H1 (cell line): ENCODE measurements at regions not wholly inside any gene's neighbourhood (a gene's known extent, or its start where the extent isn't known, plus 50 kb on each side); places are given as distances from the start of the nearest gene placed in this dataset.

Experiments
- CTCF ChIA-PET: fragments of 300-600 bp; sonication (Branson Sonifier 250); formaldehyde crosslinking; loops from one replicate; lab custom pipeline; 2021; ENCODE audit not compliant: partially characterized antibody; lab: Charles Lee
- POLR2A ChIA-PET: fragments of 300-600 bp; sonication (Branson Sonifier 250); formaldehyde crosslinking; loops from one replicate; lab custom pipeline; 2021; ENCODE audit warnings: inconsistent platforms; ENCODE audit not compliant: partially characterized antibody; lab: Charles Lee
- DNase-seq, 2 experiments: peaks; one replicate each; pipeline versions ENCODE4 v3.0.0 to v3.0.0-alpha.2; 2010 to 2022; ENCODE audit warnings: low spot score in 2 of 2, low read depth in 1 of 2, mixed read lengths in 1 of 2
- FAIRE-seq: peaks from 2 replicates; lab custom pipeline; 2011; peaks lifted over from hg19 to GRCh38; lab: Jason Lieb, UNC
- H2AFZ ChIP-seq: 2 replicates; pipeline ENCODE4 v1.8.1; 2012; ENCODE audit warnings: low read length, inconsistent platforms
- H2AK5ac ChIP-seq: 2 replicates; pipeline ENCODE4 v1.6.1; 2013; ENCODE audit warnings: low read depth, low read length
- H2BK120ac ChIP-seq: replicated peaks from 2 replicates; pipeline ENCODE3; 2013; ENCODE audit warnings: low read depth, low read length, inconsistent platforms
- H2BK12ac ChIP-seq: 2 replicates; pipeline ENCODE4 v1.6.1; 2013; ENCODE audit warnings: low read depth, low read length
- H2BK15ac ChIP-seq: 2 replicates; pipeline ENCODE4 v1.6.1; 2013; ENCODE audit warnings: low read length
- H2BK20ac ChIP-seq: 2 replicates; pipeline ENCODE4 v1.6.1; 2013; ENCODE audit warnings: low read length
- H2BK5ac ChIP-seq: 2 replicates; pipeline ENCODE4 v1.6.1; 2013; ENCODE audit warnings: low read depth, low read length
- H3K14ac ChIP-seq: 2 replicates; pipeline ENCODE4 v1.6.1; 2013; ENCODE audit warnings: inconsistent platforms; ENCODE audit not compliant: insufficient read length
- H3K18ac ChIP-seq: 2 replicates; pipeline ENCODE4 v1.6.1; 2013; ENCODE audit warnings: low read length; ENCODE audit errors: extremely low read depth
- H3K23ac ChIP-seq: 2 replicates; pipeline ENCODE4 v1.6.1; 2013; ENCODE audit warnings: inconsistent platforms; ENCODE audit not compliant: insufficient read length
- H3K23me2 ChIP-seq: 2 replicates; pipeline ENCODE4 v1.6.1; 2013; ENCODE audit warnings: low read depth, low read length
- H3K27ac ChIP-seq: 2 replicates; pipeline ENCODE4 v1.6.1; 2011; ENCODE audit warnings: low read depth, low read length, inconsistent platforms
- H3K27me3 ChIP-seq, 4 experiments: replicated peaks in 1 of 4; 1 replicate in 1 of 4; 2 replicates in 3 of 4; pipeline versions ENCODE4 v1.6.1 to v1.8.1; 2011 to 2013; ENCODE audit warnings: low read length in 3 of 4, mild to moderate bottlenecking in 3 of 4, inconsistent platforms in 2 of 4, mixed read lengths in 2 of 4, moderate library complexity in 1 of 4; ENCODE audit not compliant: control insufficient read depth in 3 of 4, insufficient read depth in 3 of 4; ENCODE audit errors: extremely low read depth in 1 of 4
- H3K36me3 ChIP-seq, 4 experiments: 2 replicates each; pipeline versions ENCODE4 v1.6.1 to v1.8.1; 2011 to 2013; ENCODE audit warnings: mild to moderate bottlenecking in 4 of 4, low read length in 3 of 4, moderate library complexity in 2 of 4, control low read depth in 1 of 4, inconsistent platforms in 1 of 4; ENCODE audit not compliant: insufficient read depth in 4 of 4, control insufficient read depth in 2 of 4
- H3K4ac ChIP-seq: replicated peaks from 2 replicates; pipeline ENCODE3; 2013; ENCODE audit warnings: low read length, low read depth, mixed read lengths, inconsistent platforms; ENCODE audit not compliant: insufficient read length
- H3K4me1 ChIP-seq, 4 experiments: replicated peaks in 1 of 4; 1 replicate in 1 of 4; 2 replicates in 3 of 4; pipeline versions ENCODE4 v1.6.1 to v1.8.1; 2011 to 2013; ENCODE audit warnings: low read length in 3 of 4, inconsistent platforms in 2 of 4, mixed read lengths in 1 of 4; ENCODE audit not compliant: insufficient read depth in 4 of 4, control insufficient read depth in 3 of 4
- H3K4me2 ChIP-seq, 2 experiments: 2 replicates each; pipeline versions ENCODE4 v1.6.1 to v1.8.1; 2011 to 2013; ENCODE audit warnings: low read depth in 2 of 2, low read length in 2 of 2, control low read depth in 1 of 2, inconsistent platforms in 1 of 2, mild to moderate bottlenecking in 1 of 2; ENCODE audit not compliant: insufficient read depth in 1 of 2
- H3K4me3 ChIP-seq, 4 experiments: fragments of 200-600, 300-600 bp in 1 of 4; sonication (generic), shearing (Covaris generic), sonication (Bioruptor Twin) in 1 of 4; 2 replicates each; pipeline versions ENCODE4 v1.5.1 to v1.8.1; 2011 to 2016; ENCODE audit warnings: low read length in 4 of 4, low read depth in 3 of 4, control low read depth in 2 of 4, inconsistent platforms in 2 of 4, mild to moderate bottlenecking in 2 of 4, mixed read lengths in 1 of 4, moderate library complexity in 1 of 4; ENCODE audit not compliant: insufficient read depth in 2 of 4; ENCODE audit errors: extremely low read depth in 1 of 4
- H3K56ac ChIP-seq: replicated peaks from 2 replicates; pipeline ENCODE3; 2013; ENCODE audit warnings: low read depth, mild to moderate bottlenecking, mixed read lengths, low read length, inconsistent platforms; ENCODE audit not compliant: insufficient read length
- H3K79me1 ChIP-seq: 2 replicates; pipeline ENCODE4 v1.6.1; 2013; ENCODE audit warnings: low read depth, low read length, control low read depth
- H3K79me2 ChIP-seq, 2 experiments: 2 replicates each; pipeline versions ENCODE4 v1.6.1 to v1.8.1; 2012 to 2013; ENCODE audit warnings: low read length in 2 of 2, mild to moderate bottlenecking in 2 of 2, inconsistent platforms in 1 of 2; ENCODE audit not compliant: insufficient read depth in 2 of 2, control insufficient read depth in 1 of 2
- H3K9ac ChIP-seq, 4 experiments: replicated peaks in 1 of 4; 1 replicate in 1 of 4; 2 replicates in 3 of 4; pipeline versions ENCODE4 v1.6.1 to v1.8.1; 2011 to 2013; ENCODE audit warnings: low read depth in 3 of 4, low read length in 3 of 4, control low read depth in 2 of 4, mild to moderate bottlenecking in 2 of 4, moderate library complexity in 2 of 4, inconsistent platforms in 1 of 4; ENCODE audit errors: extremely low read depth in 1 of 4
- H3K9me3 ChIP-seq, 2 experiments: 2 replicates each; pipeline versions ENCODE4 v1.6.1 to v1.8.1; 2012 to 2013; ENCODE audit warnings: mild to moderate bottlenecking in 2 of 2, moderate library complexity in 2 of 2, control low read depth in 1 of 2, inconsistent platforms in 1 of 2, low read depth in 1 of 2, low read length in 1 of 2, mixed read lengths in 1 of 2; ENCODE audit not compliant: insufficient read depth in 2 of 2
- H4K20me1 ChIP-seq, 2 experiments: replicated peaks in 1 of 2; 2 replicates each; pipeline versions ENCODE3 to v1.8.1; 2011 to 2013; ENCODE audit warnings: inconsistent platforms in 2 of 2, low read length in 2 of 2, mild to moderate bottlenecking in 1 of 2; ENCODE audit not compliant: insufficient read depth in 2 of 2, control insufficient read depth in 1 of 2
- H4K5ac ChIP-seq: 2 replicates; pipeline ENCODE4 v1.6.1; 2013; ENCODE audit warnings: low read length, low read depth, mixed read lengths, inconsistent platforms; ENCODE audit not compliant: insufficient read length
- H4K8ac ChIP-seq: 2 replicates; pipeline ENCODE4 v1.8.0; 2013; ENCODE audit warnings: mild to moderate bottlenecking, moderate library complexity, low read length, inconsistent platforms; ENCODE audit not compliant: insufficient read depth; ENCODE audit errors: extremely low read depth
- H4K91ac ChIP-seq: replicated peaks from 2 replicates; pipeline ENCODE3; 2013; ENCODE audit warnings: low read length, mixed read lengths, inconsistent platforms; ENCODE audit not compliant: insufficient read length
- ASH2L ChIP-seq: fragments of 200-600, 300-600 bp; sonication (generic); IDR thresholded peaks from one replicate; pipeline ENCODE4 v1.7.1; 2017; ENCODE audit warnings: low read length
- BACH1 ChIP-seq: IDR thresholded peaks from 2 replicates; pipeline ENCODE4 v1.6.1; 2012; ENCODE audit warnings: low read length, improper control_type of control experiment
- BRCA1 ChIP-seq: IDR thresholded peaks from 2 replicates; pipeline ENCODE4 v1.6.1; 2012; ENCODE audit warnings: low read depth, low read length, improper control_type of control experiment
- CHD1 ChIP-seq: IDR thresholded peaks from 2 replicates; pipeline ENCODE4 v1.6.1; 2012; ENCODE audit warnings: low read depth, low read length, improper control_type of control experiment
- CHD2 ChIP-seq: IDR thresholded peaks from 2 replicates; pipeline ENCODE4 v1.6.1; 2012; ENCODE audit warnings: low read length, improper control_type of control experiment
- EP300 ChIP-seq, 2 experiments: IDR thresholded peaks; 1 replicate in 1 of 2; 2 replicates in 1 of 2; pipeline ENCODE4 v1.6.1; 2011 to 2012; ENCODE audit warnings: low read depth in 2 of 2, low read length in 2 of 2, mild to moderate bottlenecking in 2 of 2, borderline replicate concordance in 1 of 2, inconsistent platforms in 1 of 2, moderate library complexity in 1 of 2
- GABPA ChIP-seq: IDR thresholded peaks from 2 replicates; pipeline ENCODE4 v1.6.1; 2011; ENCODE audit warnings: mild to moderate bottlenecking, low read length, moderate library complexity, borderline replicate concordance; ENCODE audit not compliant: insufficient read depth
- GTF2F1 ChIP-seq: IDR thresholded peaks from 2 replicates; pipeline ENCODE4 v1.6.1; 2012; ENCODE audit warnings: low read depth, low read length, improper control_type of control experiment, borderline replicate concordance
- HDAC2 ChIP-seq, 2 experiments: fragments of 300-600 bp in 1 of 2; sonication (generic) in 1 of 2; IDR thresholded peaks; 2 replicates each; pipeline ENCODE4 v1.6.1; 2011 to 2012; ENCODE audit warnings: low read depth in 2 of 2, low read length in 2 of 2, mild to moderate bottlenecking in 2 of 2, moderate library complexity in 2 of 2, borderline replicate concordance in 1 of 2, inconsistent platforms in 1 of 2
- MAFK ChIP-seq: IDR thresholded peaks from 2 replicates; pipeline ENCODE4 v1.6.1; 2012; ENCODE audit warnings: low read depth, mild to moderate bottlenecking, improper control_type of control experiment, low read length
- MAX ChIP-seq: IDR thresholded peaks from 2 replicates; pipeline ENCODE4 v1.6.1; 2012; ENCODE audit warnings: inconsistent platforms
- NRF1 ChIP-seq: IDR thresholded peaks from 2 replicates; pipeline ENCODE4 v1.6.1; 2011; ENCODE audit warnings: mild to moderate bottlenecking, low read depth, low read length, improper control_type of control experiment
- POLR2A ChIP-seq, 2 experiments: IDR thresholded peaks; 1 replicate in 1 of 2; 2 replicates in 1 of 2; pipeline ENCODE4 v1.6.1; 2011; ENCODE audit warnings: low read depth in 2 of 2, low read length in 2 of 2, mild to moderate bottlenecking in 2 of 2; ENCODE audit errors: control extremely low read depth in 1 of 2
- POLR2AphosphoS5 ChIP-seq: IDR thresholded peaks from 2 replicates; pipeline ENCODE4 v1.6.1; 2011; ENCODE audit warnings: low read depth, low read length
- SP4 ChIP-seq: IDR thresholded peaks from 2 replicates; pipeline ENCODE4 v1.6.1; 2012; ENCODE audit warnings: low read length, inconsistent platforms
- SRF ChIP-seq: IDR thresholded peaks from 2 replicates; pipeline ENCODE4 v1.6.1; 2011; ENCODE audit warnings: mild to moderate bottlenecking, low read depth, low read length, moderate library complexity
- ZNF274 ChIP-seq: IDR thresholded peaks from 2 replicates; pipeline ENCODE4 v1.7.0; 2012; ENCODE audit warnings: low read length, borderline replicate concordance; ENCODE audit errors: extremely low read depth
- WGBS, 2 experiments: shearing (Covaris generic) in 1 of 2; methylation state at CpG; one replicate each; pipeline versions ENCODE4 v1.1.6 to v1.1.7; 2013 to 2015; ENCODE audit warnings: low lambda C conversion rate in 2 of 2, mixed read lengths in 2 of 2, inconsistent platforms in 1 of 2, low coverage in 1 of 2, missing lambda C conversion rate in 1 of 2; ENCODE audit not compliant: insufficient replicate concordance in 2 of 2, insufficient coverage in 1 of 2, insufficient read length in 1 of 2; ENCODE audit errors: extremely low coverage in 1 of 2, missing lambda C conversion rate in 1 of 2; 5-methylcytosine and 5-hydroxymethylcytosine counted together

- Histone ChIP-seq H3K79me1 (no peaks in the 10 kb centered on the region), H3K36me3 (no peaks in the 10 kb centered on the region), H3K23me2 (no peaks in the 10 kb centered on the region), H3K56ac (no peak overlapping the region), H2BK5ac (no peak overlapping the region), H3K27me3 (no peaks in the 10 kb centered on the region), H2BK12ac (no peak overlapping the region), H3K14ac (no peak overlapping the region), H2BK120ac (no peak overlapping the region), H3K18ac (no peak overlapping the region), H3K23ac (no peak overlapping the region), H2AFZ (peak overlapping the region; percentile 53; the same call in 1 of the 2 replicates), H3K4me1 (peaks cover 0 to 5% (median 4%) of the 10 kb centered on the region in 4 experiments; a peak in 4 of 7 replicates), H3K4ac (no peak overlapping the region), H4K91ac (no peak overlapping the region), H3K4me3 (no peak overlapping the region), H4K5ac (no peak overlapping the region), H3K9ac (no peak overlapping the region), H4K20me1 (no peaks in the 10 kb centered on the region), H3K27ac (no peak overlapping the region), H2AK5ac (no peak overlapping the region), H2BK15ac (no peak overlapping the region), H3K9me3 (no peaks in the 10 kb centered on the region), H3K4me2 (no peak overlapping the region), H3K79me2 (no peaks in the 10 kb centered on the region), H2BK20ac (no peak overlapping the region), H4K8ac (no peak overlapping the region)
- CTCF ChIA-PET = no interaction called here
- POLR2A ChIA-PET = no interaction called here
- no peak for FAIRE-seq
- TF ChIP-seq MAX (no peak), POLR2A (IDR thresholded peaks at IDR 0.05; ENCODE audit: control extremely low read depth in 1 of 2, low read depth in 2 of 2, low read length in 2 of 2) (no peak), ASH2L (no peak), SRF (no peak), ZNF274 (no peak), CHD2 (no peak), NRF1 (no peak), MAFK (no peak), GABPA (no peak), HDAC2 (IDR thresholded peaks at IDR 0.05; ENCODE audit: borderline replicate concordance in 1 of 2, low read depth in 2 of 2, low read length in 2 of 2) (no peak), CHD1 (no peak), BRCA1 (no peak), POLR2AphosphoS5 (no peak), GTF2F1 (no peak), EP300 (IDR thresholded peaks at IDR 0.05; ENCODE audit: borderline replicate concordance in 1 of 2, low read depth in 2 of 2, low read length in 2 of 2) (no peak), BACH1 (no peak), SP4 (no peak)
- WGBS, 2 experiments = 92% methylated on average over 8 of the region's 8 CpGs; no CpG with 5 or more reads in 1 of the 2 experiments
- DNase-seq = no peak
These were observed 403.0 kb downstream of the ANKRD7 start for GRCh38 chr7:118627467-118627866.
